IMR-90 (cell line): ENCODE measurements at regions not wholly inside any gene's neighbourhood (a gene's known extent, or its start where the extent isn't known, plus 50 kb on each side); places are given as distances from the start of the nearest gene placed in this dataset.

ENCODE experiments used
- ATAC-seq: fragments of 200-7000 bp; cut with Tn5 transposase; 2 replicates; pipeline ENCODE4 v1.9.1; 2020; ENCODE audit warnings: low read depth, mild to moderate bottlenecking, moderate library complexity
- BruUV-seq: library from RNA; stranded (reverse); fragments of 400-500 nt; replicated peaks from 2 replicates; lab custom pipeline; 2021; lab: Mats Ljungman, UMichigan
- CTCF ChIA-PET: fragments of 300-600 bp; formaldehyde crosslinking; extraction: SDS; loops from one replicate; lab custom pipeline; 2021; ENCODE audit warnings: antibody characterized with exemption; lab: Yijun Ruan, JAX
- POLR2A ChIA-PET: fragments of 300-600 bp; sonication (Branson Sonifier 250); formaldehyde crosslinking; loops from one replicate; lab custom pipeline; 2022; ENCODE audit warnings: antibody characterized with exemption; ENCODE audit not compliant: unreplicated experiment; lab: Charles Lee
- DNase-seq: peaks from one replicate; pipeline ENCODE4 v3.0.0; 2013
- H2AFZ ChIP-seq: replicated peaks from 2 replicates; pipeline ENCODE3; 2013; ENCODE audit warnings: low read length, mild to moderate bottlenecking; ENCODE audit not compliant: poor library complexity
- H2AK5ac ChIP-seq: 2 replicates; pipeline ENCODE4 v1.6.1; 2013; ENCODE audit warnings: low read depth, low read length, inconsistent platforms
- H2AK9ac ChIP-seq: replicated peaks from 2 replicates; pipeline ENCODE3; 2013; ENCODE audit warnings: mild to moderate bottlenecking, low read depth, low read length, moderate library complexity; ENCODE audit not compliant: poor library complexity
- H2BK120ac ChIP-seq: 2 replicates; pipeline ENCODE4 v1.6.1; 2013; ENCODE audit warnings: low read depth, low read length, inconsistent platforms
- H2BK15ac ChIP-seq: 3 replicates; pipeline ENCODE4 v1.6.1; 2013; ENCODE audit warnings: low read depth, low read length, inconsistent platforms
- H2BK20ac ChIP-seq: 2 replicates; pipeline ENCODE4 v1.6.1; 2013; ENCODE audit warnings: low read depth, mild to moderate bottlenecking, inconsistent platforms, low read length, moderate library complexity
- H2BK5ac ChIP-seq: 2 replicates; pipeline ENCODE4 v1.6.1; 2013; ENCODE audit warnings: mild to moderate bottlenecking, low read depth, low read length, inconsistent platforms; ENCODE audit not compliant: poor library complexity, severe bottlenecking
- H3K14ac ChIP-seq: replicated peaks from 2 replicates; pipeline ENCODE4 v1.6.1; 2013; ENCODE audit warnings: low read depth, low read length, inconsistent platforms
- H3K18ac ChIP-seq: 2 replicates; pipeline ENCODE4 v1.6.1; 2013; ENCODE audit warnings: low read depth, low read length, control low read depth
- H3K23ac ChIP-seq: 2 replicates; pipeline ENCODE4 v1.6.1; 2013; ENCODE audit warnings: low read depth, low read length, inconsistent platforms
- H3K27ac ChIP-seq: 2 replicates; pipeline ENCODE4 v1.5.1; 2013; ENCODE audit warnings: mild to moderate bottlenecking, control low read depth, low read length; ENCODE audit not compliant: insufficient read depth
- H3K27me3 ChIP-seq: 2 replicates; pipeline ENCODE4 v1.6.1; 2013; ENCODE audit warnings: low read length; ENCODE audit not compliant: control insufficient read depth, insufficient read depth
- H3K36me3 ChIP-seq: 2 replicates; pipeline ENCODE4 v1.6.1; 2013; ENCODE audit warnings: low read length, mixed read lengths; ENCODE audit not compliant: control insufficient read depth, insufficient read depth
- H3K4ac ChIP-seq: 2 replicates; pipeline ENCODE4 v1.6.1; 2013; ENCODE audit warnings: low read depth, low read length, inconsistent platforms
- H3K4me1 ChIP-seq: 2 replicates; pipeline ENCODE4 v1.6.1; 2013; ENCODE audit warnings: low read length, mixed read lengths; ENCODE audit not compliant: control insufficient read depth, insufficient read depth
- H3K4me2 ChIP-seq: 2 replicates; pipeline ENCODE4 v1.6.1; 2013; ENCODE audit warnings: low read depth, mild to moderate bottlenecking, control low read depth, low read length, moderate library complexity
- H3K4me3 ChIP-seq: 2 replicates; pipeline ENCODE4 v1.5.1; 2013; ENCODE audit warnings: low read depth, mild to moderate bottlenecking, control low read depth, low read length, moderate library complexity; ENCODE audit not compliant: insufficient read depth
- H3K56ac ChIP-seq: 2 replicates; pipeline ENCODE4 v1.6.1; 2013; ENCODE audit warnings: low read length, inconsistent platforms; ENCODE audit not compliant: insufficient read depth; ENCODE audit errors: extremely low read depth
- H3K79me1 ChIP-seq, 2 experiments: 2 replicates each; pipeline ENCODE4 v1.6.1; 2013; ENCODE audit warnings: low read length in 2 of 2, inconsistent platforms in 1 of 2, low read depth in 1 of 2
- H3K9ac ChIP-seq: 2 replicates; pipeline ENCODE4 v1.6.1; 2013; ENCODE audit warnings: low read depth, low read length, control low read depth
- H3K9me1 ChIP-seq: 2 replicates; pipeline ENCODE4 v1.6.1; 2013; ENCODE audit warnings: low read length, inconsistent platforms; ENCODE audit not compliant: insufficient read depth
- H3K9me3 ChIP-seq: 2 replicates; pipeline ENCODE4 v1.6.1; 2013; ENCODE audit warnings: low read length; ENCODE audit not compliant: control insufficient read depth, insufficient read depth
- H4K20me1 ChIP-seq: 2 replicates; pipeline ENCODE4 v1.6.1; 2013; ENCODE audit warnings: low read length, inconsistent platforms; ENCODE audit not compliant: insufficient read depth
- H4K5ac ChIP-seq: 2 replicates; pipeline ENCODE4 v1.6.1; 2013; ENCODE audit warnings: mild to moderate bottlenecking, low read depth, low read length, control low read depth
- H4K8ac ChIP-seq, 2 experiments: 2 replicates each; pipeline ENCODE4 v1.6.1; 2013; ENCODE audit warnings: low read depth in 2 of 2, low read length in 2 of 2, control low read depth in 1 of 2, inconsistent platforms in 1 of 2
- H4K91ac ChIP-seq: 2 replicates; pipeline ENCODE4 v1.6.1; 2013; ENCODE audit warnings: low read depth, low read length, inconsistent platforms; ENCODE audit not compliant: insufficient read depth
- BHLHE40 ChIP-seq: fragments of 150-350 bp; IDR thresholded peaks from 2 replicates; pipeline ENCODE4 v1.6.1; 2016; ENCODE audit warnings: mild to moderate bottlenecking, low read depth, low read length
- FOS ChIP-seq: fragments of 150-350 bp; IDR thresholded peaks from 2 replicates; pipeline ENCODE4 v1.6.1; 2016; ENCODE audit warnings: low read depth, low read length
- MAZ ChIP-seq: IDR thresholded peaks from 2 replicates; pipeline ENCODE4 v1.6.1; 2012; ENCODE audit warnings: low read depth, mild to moderate bottlenecking, low read length, improper control_type of control experiment, moderate library complexity, borderline replicate concordance
- RAD21 ChIP-seq: IDR thresholded peaks from 2 replicates; pipeline ENCODE4 v1.6.1; 2012; ENCODE audit warnings: low read length, improper control_type of control experiment
- WGBS, 2 experiments: methylation state at CpG; one replicate each; pipeline versions ENCODE4 v1.1.5 to v1.1.7; 2013; ENCODE audit warnings: missing lambda C conversion rate in 2 of 2; ENCODE audit not compliant: insufficient read length in 1 of 2; ENCODE audit errors: extremely low coverage in 2 of 2; 5-methylcytosine and 5-hydroxymethylcytosine counted together
- dilution Hi-C: fragments of 300-500 bp; cut with HindIII; formaldehyde crosslinking; loops from one replicate; pipeline ENCODE4 v1.14.3; 2018; ENCODE audit warnings: low sequenced_read_pairs; ENCODE audit not compliant: unreplicated experiment
- in situ Hi-C: fragments of 300-500 bp; cut with MboI; formaldehyde crosslinking; loops from 3 replicates; pipeline ENCODE4 v1.14.3; 2019; ENCODE audit warnings: low sequenced_read_pairs, inconsistent platforms, mixed read lengths
- intact Hi-C: fragments of 100-400 bp; cut with micrococcal nuclease; formaldehyde crosslinking; loops from 2 replicates; pipeline ENCODE4 v1.10.0; 2022

DNA sequence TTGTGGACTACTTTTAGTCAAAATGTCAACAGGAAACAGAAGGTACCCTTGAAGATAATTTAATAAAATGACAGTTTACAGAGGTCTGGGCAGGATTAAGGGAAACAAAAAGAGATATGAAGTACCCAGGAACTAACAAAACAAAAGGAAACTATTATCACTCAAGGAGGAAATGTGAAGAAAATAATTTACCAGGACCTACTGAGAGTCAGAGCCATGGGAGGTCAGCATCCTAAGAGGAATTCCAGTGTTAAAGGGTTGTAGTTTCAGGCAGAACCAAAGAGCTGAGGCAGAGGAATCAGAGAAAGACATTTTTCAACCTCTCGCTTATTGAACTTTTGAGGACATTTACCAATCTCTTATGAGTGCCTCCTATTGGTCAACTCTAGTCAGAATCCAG, 408.9 kb upstream of the CBLB start:
- in situ Hi-C loops: no loop called here
- H2AK9ac ChIP-seq: no peak overlapping the region
- no peaks in the 10 kb centered on the region for H3K9me1 ChIP-seq
- H2BK20ac ChIP-seq: no peak overlapping the region
- H3K4me2 ChIP-seq: no peak overlapping the region
- H3K18ac ChIP-seq: no peak overlapping the region
- H3K23ac ChIP-seq: no peak overlapping the region
- H3K79me1 ChIP-seq: no peaks in the 10 kb centered on the region
- no peaks in the 10 kb centered on the region; the same call in 1 of the 2 replicates for H3K4me1 ChIP-seq
- ChIA-PET POLR2A (no interaction called here), CTCF (interaction anchor here (0.7 kb wide), 1 partner anchor 12 kb away, joined by 3 read pairs; no protein-coding TSS in a partner anchor)
- ATAC-seq (no peak), DNase-seq (no peak)
- H3K56ac ChIP-seq: no peak overlapping the region
- H4K5ac ChIP-seq: no peak overlapping the region
- no peak overlapping the region for H2AFZ ChIP-seq
- no peaks in the 10 kb centered on the region for H3K27me3 ChIP-seq
- no peak overlapping the region for H2AK5ac ChIP-seq
- H3K14ac ChIP-seq: no peak overlapping the region
- no peak overlapping the region for H2BK120ac ChIP-seq
- dilution Hi-C loops: no loop called here
- intact Hi-C loops: no loop called here
- no peaks in the 10 kb centered on the region for H3K36me3 ChIP-seq
- no peak overlapping the region for H4K8ac ChIP-seq
- no peak overlapping the region for H3K9ac ChIP-seq
- no peak overlapping the region for H3K4me3 ChIP-seq
- no CpG with 5 or more reads among the region's 1 CpG for WGBS, 2 experiments
- H4K91ac ChIP-seq: no peak overlapping the region
- H3K27ac ChIP-seq: no peak overlapping the region
- no peak overlapping the region for H2BK5ac ChIP-seq
- TF ChIP-seq RAD21: no peak
- TF ChIP-seq FOS: no peak
- TF ChIP-seq MAZ: no peak
- TF ChIP-seq BHLHE40: no peak
- BruUV-seq: no TSS peak
- H4K20me1 ChIP-seq: no peaks in the 10 kb centered on the region
- H3K4ac ChIP-seq: no peak overlapping the region
- no peaks in the 10 kb centered on the region for H3K9me3 ChIP-seq
- H2BK15ac ChIP-seq: no peak overlapping the region
